ENCODE measurements at regions not wholly inside any gene's neighbourhood (a gene's known extent, or its start where the extent isn't known, plus 50 kb on each side); places are given as distances from the start of the nearest gene placed in this dataset.

GRCh38 chr22:49466878-49467595, 360.6 kb downstream of the BRD1 start:
- Histone ChIP-seq H2BK120ac (ENCODE audit: low read depth, low read length) (peak overlapping the region; percentile 32), H3K18ac (ENCODE audit: low read length) (peak overlapping the region; percentile 92), H3K79me1 (ENCODE audit: low read depth, low read length) (no peaks in the 10 kb centered on the region), H3K23ac (ENCODE audit: low read depth, low read length, poor library complexity) (peak overlapping the region; percentile 4), H2BK5ac (ENCODE audit: low read length) (peak overlapping the region; percentile 20), H2BK12ac (ENCODE audit: low read length) (peak overlapping the region; percentile 2), H4K8ac (ENCODE audit: low read depth, low read length) (no peak overlapping the region), H4K91ac (ENCODE audit: low read depth, low read length, poor library complexity) (no peak overlapping the region), H3K4me1 (ENCODE audit: control insufficient read depth in 2 of 2, insufficient read depth in 1 of 2, low read depth in 1 of 2, low read length in 2 of 2) (peaks cover 0 to 14% of the 10 kb centered on the region in 2 donors), H3K9me3 (replicated peaks in 1 of 2; ENCODE audit: control insufficient read depth in 2 of 2, insufficient read depth in 1 of 2, low read depth in 1 of 2, low read length in 2 of 2) (no peaks in the 10 kb centered on the region), H2AFZ (ENCODE audit: low read length) (no peak overlapping the region), H3K4me2 (ENCODE audit: insufficient read depth, low read length, poor library complexity, severe bottlenecking) (no peak overlapping the region), H3K4me3 (ENCODE audit: low read length in 2 of 2) (no peak overlapping the region), H3K27me3 (ENCODE audit: control insufficient read depth in 3 of 3, insufficient read depth in 3 of 3, low read depth in 1 of 3, low read length in 3 of 3) (no peaks in the 10 kb centered on the region), H2BK15ac (ENCODE audit: low read length) (peak overlapping the region; percentile 50), H3K14ac (ENCODE audit: low read length) (no peak overlapping the region), H3K36me3 (replicated peaks in 1 of 2; ENCODE audit: control insufficient read depth in 2 of 2, insufficient read depth in 2 of 2, low read length in 2 of 2) (no peaks in the 10 kb centered on the region), H3K27ac (replicated peaks; ENCODE audit: low read length) (no peak overlapping the region), H3K9ac (ENCODE audit: low read depth, low read length, poor library complexity) (no peak overlapping the region), H3K4ac (ENCODE audit: low read length) (peak overlapping the region; percentile 13), H2AK5ac (ENCODE audit: low read depth, low read length) (peak overlapping the region; percentile 88)
- no CpG with 5 or more reads among the region's 17 CpGs for WGBS, 2 donors (ENCODE audit: extremely low coverage in 2 of 2, insufficient read length in 2 of 2, insufficient replicate concordance in 1 of 2)
- DNase-seq (ENCODE audit: low spot score) = no peak

- H3K36me3 ChIP-seq (replicated peaks in 1 of 2; ENCODE audit: control insufficient read depth in 2 of 2, insufficient read depth in 2 of 2, low read length in 2 of 2) = no peaks in the 10 kb centered on the region
- no peak overlapping the region for H2AFZ ChIP-seq (ENCODE audit: low read length)
- no peak overlapping the region for H4K91ac ChIP-seq (ENCODE audit: low read depth, low read length, poor library complexity)
- no peak overlapping the region for H4K8ac ChIP-seq (ENCODE audit: low read depth, low read length)
- peaks cover 0 to 6% (median 0%) of the 10 kb centered on the region in 3 experiments for H3K27me3 ChIP-seq (ENCODE audit: control insufficient read depth in 3 of 3, insufficient read depth in 3 of 3, low read depth in 1 of 3, low read length in 3 of 3)
- no peak overlapping the region for H2BK15ac ChIP-seq (ENCODE audit: low read length)
- H3K4me1 ChIP-seq (ENCODE audit: control insufficient read depth in 2 of 2, insufficient read depth in 1 of 2, low read depth in 1 of 2, low read length in 2 of 2) = peaks cover 0 to 12% of the 10 kb centered on the region in 2 donors
- no peak overlapping the region for H3K27ac ChIP-seq (replicated peaks; ENCODE audit: low read length)
- no peak overlapping the region for H3K4me2 ChIP-seq (ENCODE audit: insufficient read depth, low read length, poor library complexity, severe bottlenecking)
- H2BK5ac ChIP-seq (ENCODE audit: low read length) = no peak overlapping the region
- no peaks in the 10 kb centered on the region for H3K79me1 ChIP-seq (ENCODE audit: low read depth, low read length)
- no peak overlapping the region for H3K14ac ChIP-seq (ENCODE audit: low read length)
- no peak overlapping the region for H3K23ac ChIP-seq (ENCODE audit: low read depth, low read length, poor library complexity)
- H2AK5ac ChIP-seq (ENCODE audit: low read depth, low read length) = no peak overlapping the region
- H2BK120ac ChIP-seq (ENCODE audit: low read depth, low read length) = no peak overlapping the region
- no CpG with 5 or more reads among the region's 6 CpGs for WGBS, 2 donors (ENCODE audit: extremely low coverage in 2 of 2, insufficient read length in 2 of 2, insufficient replicate concordance in 1 of 2)
- no peak for DNase-seq (ENCODE audit: low spot score)
- no peak overlapping the region for H3K18ac ChIP-seq (ENCODE audit: low read length)
- H3K9ac ChIP-seq (ENCODE audit: low read depth, low read length, poor library complexity) = no peak overlapping the region
- no peaks in the 10 kb centered on the region for H3K9me3 ChIP-seq (replicated peaks in 1 of 2; ENCODE audit: control insufficient read depth in 2 of 2, insufficient read depth in 1 of 2, low read depth in 1 of 2, low read length in 2 of 2)
- H3K4me3 ChIP-seq (ENCODE audit: low read length in 2 of 2) = no peak overlapping the region
- H3K4ac ChIP-seq (ENCODE audit: low read length) = no peak overlapping the region
- H2BK12ac ChIP-seq (ENCODE audit: low read length) = no peak overlapping the region
These were observed 363.6 kb downstream of the BRD1 start for GRCh38 chr22:49464037-49464436.

- no peak overlapping the region for H2BK120ac ChIP-seq (ENCODE audit: low read depth, low read length)
- no peaks in the 10 kb centered on the region for H3K79me1 ChIP-seq (ENCODE audit: low read depth, low read length)
- peaks cover 0 to 9% of the 10 kb centered on the region in 2 donors for H3K4me1 ChIP-seq (ENCODE audit: control insufficient read depth in 2 of 2, insufficient read depth in 1 of 2, low read depth in 1 of 2, low read length in 2 of 2)
- H3K27ac ChIP-seq (replicated peaks; ENCODE audit: low read length) = no peak overlapping the region
- no peak overlapping the region for H2AFZ ChIP-seq (ENCODE audit: low read length)
- H2BK15ac ChIP-seq (ENCODE audit: low read length) = no peak overlapping the region
- no peak overlapping the region for H3K9ac ChIP-seq (ENCODE audit: low read depth, low read length, poor library complexity)
- H3K23ac ChIP-seq (ENCODE audit: low read depth, low read length, poor library complexity) = no peak overlapping the region
- H3K4me3 ChIP-seq (ENCODE audit: low read length in 2 of 2) = no peak overlapping the region
- DNase-seq (ENCODE audit: low spot score) = no peak
- no peak overlapping the region for H4K91ac ChIP-seq (ENCODE audit: low read depth, low read length, poor library complexity)
- H2AK5ac ChIP-seq (ENCODE audit: low read depth, low read length) = no peak overlapping the region
- peak overlapping the region; percentile 14 for H2BK12ac ChIP-seq (ENCODE audit: low read length)
- WGBS, 2 donors (ENCODE audit: extremely low coverage in 2 of 2, insufficient read length in 2 of 2, insufficient replicate concordance in 1 of 2) = no CpG with 5 or more reads among the region's 20 CpGs
- H3K18ac ChIP-seq (ENCODE audit: low read length) = peak overlapping the region; percentile 85
- H3K9me3 ChIP-seq (replicated peaks in 1 of 2; ENCODE audit: control insufficient read depth in 2 of 2, insufficient read depth in 1 of 2, low read depth in 1 of 2, low read length in 2 of 2) = no peaks in the 10 kb centered on the region
- no peak overlapping the region for H3K4me2 ChIP-seq (ENCODE audit: insufficient read depth, low read length, poor library complexity, severe bottlenecking)
- H3K4ac ChIP-seq (ENCODE audit: low read length) = no peak overlapping the region
- H3K36me3 ChIP-seq (replicated peaks in 1 of 2; ENCODE audit: control insufficient read depth in 2 of 2, insufficient read depth in 2 of 2, low read length in 2 of 2) = no peaks in the 10 kb centered on the region
- no peak overlapping the region for H2BK5ac ChIP-seq (ENCODE audit: low read length)
- peak overlapping the region; percentile 73 for H4K8ac ChIP-seq (ENCODE audit: low read depth, low read length)
- no peak overlapping the region for H3K14ac ChIP-seq (ENCODE audit: low read length)
- peaks cover 0 to 7% (median 0%) of the 10 kb centered on the region in 3 experiments for H3K27me3 ChIP-seq (ENCODE audit: control insufficient read depth in 3 of 3, insufficient read depth in 3 of 3, low read depth in 1 of 3, low read length in 3 of 3)
These were observed 364.9 kb downstream of the BRD1 start for GRCh38 chr22:49462795-49463194.

- peaks cover 0 to 7% of the 10 kb centered on the region in 2 donors for H3K4me1 ChIP-seq (ENCODE audit: control insufficient read depth in 2 of 2, insufficient read depth in 1 of 2, low read depth in 1 of 2, low read length in 2 of 2)
- DNase-seq (ENCODE audit: low spot score) = no peak
- WGBS, 2 donors (ENCODE audit: extremely low coverage in 2 of 2, insufficient read length in 2 of 2, insufficient replicate concordance in 1 of 2) = no CpG with 5 or more reads among the region's 13 CpGs
- H3K36me3 ChIP-seq (replicated peaks in 1 of 2; ENCODE audit: control insufficient read depth in 2 of 2, insufficient read depth in 2 of 2, low read length in 2 of 2) = no peaks in the 10 kb centered on the region
- no peak overlapping the region for H3K23ac ChIP-seq (ENCODE audit: low read depth, low read length, poor library complexity)
- no peak overlapping the region for H3K9ac ChIP-seq (ENCODE audit: low read depth, low read length, poor library complexity)
- no peak overlapping the region for H3K18ac ChIP-seq (ENCODE audit: low read length)
- H2AFZ ChIP-seq (ENCODE audit: low read length) = no peak overlapping the region
- H4K8ac ChIP-seq (ENCODE audit: low read depth, low read length) = no peak overlapping the region
- H4K91ac ChIP-seq (ENCODE audit: low read depth, low read length, poor library complexity) = no peak overlapping the region
- no peak overlapping the region for H2BK120ac ChIP-seq (ENCODE audit: low read depth, low read length)
- peak overlapping the region; percentile 67 for H2AK5ac ChIP-seq (ENCODE audit: low read depth, low read length)
- peaks cover 0 to 9% (median 0%) of the 10 kb centered on the region in 3 experiments for H3K27me3 ChIP-seq (ENCODE audit: control insufficient read depth in 3 of 3, insufficient read depth in 3 of 3, low read depth in 1 of 3, low read length in 3 of 3)
- H3K4me3 ChIP-seq (ENCODE audit: low read length in 2 of 2) = no peak overlapping the region
- no peak overlapping the region for H3K14ac ChIP-seq (ENCODE audit: low read length)
- no peaks in the 10 kb centered on the region for H3K9me3 ChIP-seq (replicated peaks in 1 of 2; ENCODE audit: control insufficient read depth in 2 of 2, insufficient read depth in 1 of 2, low read depth in 1 of 2, low read length in 2 of 2)
- no peaks in the 10 kb centered on the region for H3K79me1 ChIP-seq (ENCODE audit: low read depth, low read length)
- H2BK15ac ChIP-seq (ENCODE audit: low read length) = no peak overlapping the region
- no peak overlapping the region for H2BK12ac ChIP-seq (ENCODE audit: low read length)
- H3K4ac ChIP-seq (ENCODE audit: low read length) = no peak overlapping the region
- no peak overlapping the region for H3K27ac ChIP-seq (replicated peaks; ENCODE audit: low read length)
- H3K4me2 ChIP-seq (ENCODE audit: insufficient read depth, low read length, poor library complexity, severe bottlenecking) = no peak overlapping the region
- H2BK5ac ChIP-seq (ENCODE audit: low read length) = no peak overlapping the region
These were observed 365.4 kb downstream of the BRD1 start for GRCh38 chr22:49462291-49462690.
